ENCODE measurements at regions not wholly inside any gene's neighbourhood (a gene's known extent, or its start where the extent isn't known, plus 50 kb on each side); places are given as distances from the start of the nearest gene placed in this dataset.

- TF ChIP-seq CTCF (IDR thresholded peaks at IDR 0.05): no peak
- TF ChIP-seq POLR2A (IDR thresholded peaks at IDR 0.05): no peak
These were observed 1866.1 kb upstream of the NUDT12 start for GRCh38 chr5:105428451-105429380.

All from sigmoid colon (tissue), 3 donors.